DMS 273 (cell line): ENCODE measurements at regions not wholly inside any gene's neighbourhood (a gene's known extent, or its start where the extent isn't known, plus 50 kb on each side); places are given as distances from the start of the nearest gene placed in this dataset.
A peak's percentile ranks its signal among the peaks of the same experiment; 100 is the strongest.

Experiments used
- DNase-seq: peaks from one replicate; lab custom pipeline; 2025; ENCODE audit not compliant: unreplicated experiment; lab: John Stamatoyannopoulos, UW

GRCh38 chr12:124418156-124418555 lies 123.3 kb downstream of the RFLNA start:
- DNase-seq, result no peak

- no peak for DNase-seq
Observed at GRCh38 chr12:124416516-124417395, 121.9 kb downstream of the RFLNA start.

GRCh38 chr12:124415064-124415463 lies 120.2 kb downstream of the RFLNA start:
- no peak for DNase-seq

- DNase-seq, result no peak
Observed at GRCh38 chr12:124413915-124414314, 119.0 kb downstream of the RFLNA start.

- no peak for DNase-seq
Observed at GRCh38 chr12:124413401-124413800, 118.5 kb downstream of the RFLNA start.

- no peak for DNase-seq
Observed at GRCh38 chr12:124412646-124413015, 117.7 kb downstream of the RFLNA start.

- no peak for DNase-seq
Observed at GRCh38 chr12:124411953-124412645, 117.2 kb downstream of the RFLNA start.

- DNase-seq, result no peak
Observed at GRCh38 chr12:124411281-124411878, 116.5 kb downstream of the RFLNA start.

GRCh38 chr12:124410354-124411175 lies 115.7 kb downstream of the RFLNA start:
- peak; percentile 95 for DNase-seq

- DNase-seq, result no peak
Observed at GRCh38 chr12:124408822-124409517, 114.1 kb downstream of the RFLNA start.

- DNase-seq, result no peak
Observed at GRCh38 chr12:124407074-124407473, 112.2 kb downstream of the RFLNA start.

GRCh38 chr12:124406043-124406442 lies 111.2 kb downstream of the RFLNA start:
- DNase-seq, result no peak

GRCh38 chr12:124405592-124405991 lies 110.7 kb downstream of the RFLNA start:
- DNase-seq, result no peak

GRCh38 chr12:124405151-124405550 lies 110.3 kb downstream of the RFLNA start:
- DNase-seq, result no peak

GRCh38 chr12:124404162-124404784 lies 109.4 kb downstream of the RFLNA start:
- DNase-seq, result peak; percentile 27

- no peak for DNase-seq
Observed at GRCh38 chr12:124403273-124403672, 108.4 kb downstream of the RFLNA start.

- DNase-seq, result no peak
Observed at GRCh38 chr12:124402248-124403066, 107.6 kb downstream of the RFLNA start.

GRCh38 chr12:124401704-124402221 lies 106.9 kb downstream of the RFLNA start:
- no peak for DNase-seq

- no peak for DNase-seq
Observed at GRCh38 chr12:124400124-124400523, 105.2 kb downstream of the RFLNA start.
